Progenitor cell of endocrine pancreas (in vitro differentiated cells): ENCODE measurements at regions not wholly inside any gene's neighbourhood (a gene's known extent, or its start where the extent isn't known, plus 50 kb on each side); places are given as distances from the start of the nearest gene placed in this dataset.
"Not testable (repeated sequence)": the region's sequence is repeated elsewhere in the genome, so short reads cannot be mapped to it uniquely, and the experiment has no call there.

Experiments used
- DNase-seq: peaks from one replicate; pipeline ENCODE4 v3.0.0; 2021; ENCODE audit warnings: low spot score; ENCODE audit not compliant: unreplicated experiment
- H3K27ac Mint-ChIP-seq: 2 replicates; pipeline ENCODE4 v1.8.0; 2021; ENCODE audit warnings: mild to moderate bottlenecking, moderate library complexity, mixed read lengths
- H3K27me3 Mint-ChIP-seq: 2 replicates; pipeline ENCODE4 v1.8.0; 2021; ENCODE audit warnings: mixed read lengths
- H3K36me3 Mint-ChIP-seq: 2 replicates; pipeline ENCODE4 v1.8.0; 2022; ENCODE audit warnings: mixed read lengths; ENCODE audit not compliant: insufficient read depth
- H3K4me1 Mint-ChIP-seq: 2 replicates; pipeline ENCODE4 v1.8.0; 2021; ENCODE audit warnings: low read depth, mixed read lengths
- H3K4me3 Mint-ChIP-seq: 2 replicates; pipeline ENCODE4 v1.8.0; 2021; ENCODE audit warnings: low read depth, mild to moderate bottlenecking, moderate library complexity, mixed read lengths
- H3K9me3 Mint-ChIP-seq: 2 replicates; pipeline ENCODE4 v1.8.0; 2021; ENCODE audit warnings: low read depth, mixed read lengths
- TF ChIP-seq, protein P1 (sequence below): fragments of 200-600 bp; sonication (generic); IDR thresholded peaks from one replicate; pipeline ENCODE4 v1.5.0; 2021; ENCODE audit warnings: antibody characterized with exemption, mild to moderate bottlenecking; ENCODE audit not compliant: unreplicated experiment

DNA sequence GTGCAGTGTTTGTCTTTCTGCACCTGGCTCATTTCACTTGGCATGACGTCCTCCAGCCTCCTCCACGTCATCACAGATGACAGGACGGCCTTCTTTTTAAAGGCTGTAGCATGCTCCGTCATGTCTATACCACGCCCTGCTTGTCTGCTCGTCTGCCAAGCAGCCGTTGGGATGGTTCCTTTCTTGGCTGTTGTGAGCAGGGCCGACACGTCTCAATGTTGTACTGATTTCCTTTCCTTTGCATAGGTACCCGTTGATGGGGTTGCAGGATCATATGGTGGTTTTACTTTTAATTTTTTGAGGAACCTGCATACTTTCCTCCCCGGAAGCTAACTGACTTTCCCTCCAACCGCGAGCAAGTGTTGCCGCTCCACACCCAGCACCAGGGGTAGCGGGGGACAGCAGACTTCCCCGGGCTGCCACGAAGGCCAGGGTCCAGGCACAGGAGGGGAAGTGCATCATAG, 212.2 kb upstream of the ZNF469 start:
- H3K36me3 Mint-ChIP-seq, result no peaks in the 10 kb centered on the region
- H3K9me3 Mint-ChIP-seq, result peaks cover 12% of the 10 kb centered on the region
- peaks cover 13% of the 10 kb centered on the region for H3K4me1 Mint-ChIP-seq
- TF ChIP-seq, protein P1, sequence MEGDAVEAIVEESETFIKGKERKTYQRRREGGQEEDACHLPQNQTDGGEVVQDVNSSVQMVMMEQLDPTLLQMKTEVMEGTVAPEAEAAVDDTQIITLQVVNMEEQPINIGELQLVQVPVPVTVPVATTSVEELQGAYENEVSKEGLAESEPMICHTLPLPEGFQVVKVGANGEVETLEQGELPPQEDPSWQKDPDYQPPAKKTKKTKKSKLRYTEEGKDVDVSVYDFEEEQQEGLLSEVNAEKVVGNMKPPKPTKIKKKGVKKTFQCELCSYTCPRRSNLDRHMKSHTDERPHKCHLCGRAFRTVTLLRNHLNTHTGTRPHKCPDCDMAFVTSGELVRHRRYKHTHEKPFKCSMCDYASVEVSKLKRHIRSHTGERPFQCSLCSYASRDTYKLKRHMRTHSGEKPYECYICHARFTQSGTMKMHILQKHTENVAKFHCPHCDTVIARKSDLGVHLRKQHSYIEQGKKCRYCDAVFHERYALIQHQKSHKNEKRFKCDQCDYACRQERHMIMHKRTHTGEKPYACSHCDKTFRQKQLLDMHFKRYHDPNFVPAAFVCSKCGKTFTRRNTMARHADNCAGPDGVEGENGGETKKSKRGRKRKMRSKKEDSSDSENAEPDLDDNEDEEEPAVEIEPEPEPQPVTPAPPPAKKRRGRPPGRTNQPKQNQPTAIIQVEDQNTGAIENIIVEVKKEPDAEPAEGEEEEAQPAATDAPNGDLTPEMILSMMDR, result no peak
- H3K27me3 Mint-ChIP-seq, result peaks cover 30% of the 10 kb centered on the region
- DNase-seq, result no peak
- H3K4me3 Mint-ChIP-seq, result no peak overlapping the region
- H3K27ac Mint-ChIP-seq, result no peak overlapping the region

DNA sequence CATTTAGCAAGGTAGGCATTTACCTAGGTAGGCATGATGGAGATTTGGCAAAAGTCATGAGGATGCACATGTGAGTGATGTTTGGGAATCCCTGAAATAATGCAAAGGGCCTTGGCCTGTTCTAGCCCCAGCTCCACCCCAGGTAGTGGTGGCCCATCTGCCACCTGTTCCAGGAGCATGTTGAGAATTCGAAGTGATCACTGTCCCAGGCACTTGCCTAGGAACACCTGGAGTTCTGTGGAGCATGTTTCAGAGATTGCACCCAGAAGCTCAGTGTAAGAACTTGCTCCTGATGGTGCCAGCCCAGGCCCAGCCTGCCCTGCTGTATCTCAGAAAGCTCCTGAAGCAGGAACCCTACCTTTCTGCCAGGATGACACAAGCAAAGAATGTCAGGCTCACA, 211.6 kb upstream of the ZNF469 start:
- peaks cover 13% of the 10 kb centered on the region for H3K9me3 Mint-ChIP-seq
- not testable (repeated sequence) for H3K27ac Mint-ChIP-seq, H3K36me3 Mint-ChIP-seq, H3K4me3 Mint-ChIP-seq, DNase-seq
- peaks cover 30% of the 10 kb centered on the region for H3K27me3 Mint-ChIP-seq
- H3K4me1 Mint-ChIP-seq, result peaks cover 13% of the 10 kb centered on the region

DNA sequence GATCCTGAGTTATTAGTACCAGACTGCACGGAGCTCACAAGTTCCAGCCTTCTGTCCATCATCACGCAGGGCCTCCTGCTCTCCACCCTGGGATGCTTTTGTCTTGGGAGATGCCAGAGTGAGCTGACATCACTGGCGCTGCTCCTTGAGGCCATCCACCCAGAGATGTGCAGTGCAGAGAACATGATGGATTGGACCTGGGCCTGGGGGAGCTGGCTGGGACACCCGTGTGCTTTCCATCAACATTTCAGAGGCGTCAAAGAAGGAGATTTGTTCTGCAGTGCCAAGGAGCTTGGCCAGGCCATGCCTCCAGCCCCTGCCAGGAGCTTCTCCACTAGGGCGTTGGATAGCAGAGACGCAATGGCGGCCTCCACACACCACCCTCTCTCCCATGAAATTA, 206.6 kb upstream of the ZNF469 start:
- not testable (repeated sequence) for H3K36me3 Mint-ChIP-seq, H3K27ac Mint-ChIP-seq, DNase-seq, H3K4me3 Mint-ChIP-seq, H3K4me1 Mint-ChIP-seq
- Mint-ChIP-seq H3K9me3 (peaks cover 13% of the 10 kb centered on the region), H3K27me3 (peaks cover 15% of the 10 kb centered on the region)

DNA sequence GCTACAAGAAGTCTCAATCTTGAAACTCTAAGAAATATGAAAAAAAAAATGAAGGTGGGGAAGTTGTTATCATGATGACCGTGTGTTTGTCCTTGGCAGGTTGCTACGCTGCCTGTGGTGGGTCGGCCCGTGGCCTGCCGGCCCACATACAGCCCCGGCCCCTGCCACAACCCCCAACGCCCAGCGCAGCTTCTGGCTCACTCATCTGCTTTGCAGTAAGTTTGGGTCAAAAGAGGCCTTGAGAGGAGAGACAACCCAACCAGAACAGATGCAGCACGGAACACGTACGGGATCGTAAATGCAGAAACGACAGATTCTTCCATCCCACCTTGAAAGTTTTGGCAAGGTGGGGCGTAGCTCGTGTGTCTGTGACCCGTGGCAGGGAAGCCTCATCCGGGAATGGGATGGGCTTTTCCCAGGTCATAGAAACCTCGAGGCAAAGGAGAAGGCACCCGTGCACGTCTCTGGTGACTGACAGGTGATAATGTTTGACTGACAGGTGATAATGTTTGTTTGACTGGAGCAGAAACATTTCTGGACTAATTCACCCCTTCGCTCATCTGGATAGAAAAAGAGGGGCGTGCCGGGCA, 206.1 kb upstream of the ZNF469 start:
- DNase-seq, H3K4me1 Mint-ChIP-seq, H3K4me3 Mint-ChIP-seq, H3K36me3 Mint-ChIP-seq, H3K27ac Mint-ChIP-seq: not testable (repeated sequence)
- Mint-ChIP-seq H3K27me3 (peaks cover 15% of the 10 kb centered on the region), H3K9me3 (peaks cover 13% of the 10 kb centered on the region)

DNA sequence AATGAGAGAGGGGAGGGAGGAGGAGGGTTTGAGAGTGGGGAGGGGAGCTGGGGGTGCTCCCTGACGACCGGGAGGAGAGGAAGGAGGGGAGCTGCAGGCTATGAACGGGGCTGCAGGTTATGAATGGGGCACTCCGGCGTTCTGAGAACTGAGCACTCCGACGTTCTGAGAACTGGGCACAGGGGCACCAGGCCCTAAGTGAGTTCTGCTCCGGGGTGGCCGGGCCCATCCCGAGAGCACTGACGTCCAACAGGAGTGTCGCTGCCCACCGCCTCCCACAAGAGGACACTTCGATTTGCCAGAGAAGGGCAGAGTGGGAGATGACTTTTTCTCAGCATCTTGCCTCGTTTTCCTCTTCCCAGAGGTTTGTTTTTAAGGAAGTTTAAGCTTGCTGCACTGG, 204.5 kb upstream of the ZNF469 start:
- H3K4me3 Mint-ChIP-seq, H3K27ac Mint-ChIP-seq, H3K36me3 Mint-ChIP-seq, DNase-seq, H3K9me3 Mint-ChIP-seq, H3K4me1 Mint-ChIP-seq, H3K27me3 Mint-ChIP-seq: not testable (repeated sequence)

DNA sequence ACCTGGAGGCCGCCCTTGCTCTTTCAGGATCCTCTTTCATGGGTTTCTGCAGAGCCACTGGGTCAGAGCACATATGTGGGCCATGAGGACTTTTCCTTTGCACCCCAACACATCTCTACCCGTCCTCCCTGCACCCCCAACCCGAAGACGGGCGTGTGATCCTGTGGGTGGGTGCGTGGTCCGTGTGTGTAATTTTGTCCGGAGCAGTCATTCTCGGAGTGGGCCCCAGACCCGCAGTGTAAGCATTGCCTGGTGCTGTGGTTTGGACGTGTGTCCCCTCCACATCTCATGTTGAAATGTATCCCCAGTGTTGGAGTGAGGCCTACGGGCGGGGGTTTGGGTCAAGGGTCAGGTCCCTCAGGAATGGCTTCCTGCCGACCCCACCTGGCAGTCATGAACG, 203.9 kb upstream of the ZNF469 start:
- not testable (repeated sequence) for DNase-seq, H3K27ac Mint-ChIP-seq, H3K4me3 Mint-ChIP-seq, H3K36me3 Mint-ChIP-seq, H3K27me3 Mint-ChIP-seq, H3K9me3 Mint-ChIP-seq, H3K4me1 Mint-ChIP-seq

DNA sequence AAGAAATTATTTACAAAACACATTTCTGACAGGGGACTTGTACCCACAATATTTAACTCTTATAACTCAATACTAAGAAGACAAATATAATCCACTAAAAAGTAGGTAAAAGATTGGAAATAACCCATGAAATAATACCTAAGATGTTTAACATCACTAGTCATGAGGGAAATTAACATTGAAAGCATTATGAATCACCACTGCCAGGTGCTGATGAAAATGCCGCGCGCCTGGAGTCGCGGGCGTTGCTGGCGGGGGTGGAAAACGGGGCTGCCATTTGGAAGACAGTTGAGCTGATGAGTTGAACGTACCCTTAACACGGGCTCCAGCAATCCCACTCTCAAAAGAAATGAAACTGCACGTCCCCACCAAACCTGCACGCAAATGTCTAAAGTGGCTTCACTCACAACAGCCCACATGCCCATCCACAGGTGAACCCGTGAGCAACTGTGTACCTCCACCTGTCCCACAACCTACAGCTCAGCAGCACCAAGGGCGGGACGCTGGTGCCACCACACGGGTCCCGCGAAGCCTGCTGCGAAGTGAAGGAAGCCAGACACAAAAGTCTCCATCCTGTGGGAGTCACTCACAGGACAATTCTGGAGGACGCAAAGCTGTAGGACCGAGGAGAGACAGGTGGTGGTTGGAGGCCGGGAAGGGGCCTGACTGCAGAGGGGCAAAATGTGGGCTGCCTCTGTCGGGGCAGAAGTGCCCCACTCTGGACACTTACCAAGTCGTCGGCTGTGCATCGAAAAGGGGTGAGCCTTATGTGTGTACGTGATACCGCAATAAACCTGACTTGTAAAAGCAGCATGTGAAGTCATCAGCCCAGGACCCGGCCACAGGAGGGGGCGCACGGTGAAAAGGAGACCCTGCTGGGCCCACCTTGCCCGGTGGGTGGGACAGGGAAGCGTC, 199.5 kb upstream of the ZNF469 start:
- not testable (repeated sequence) for DNase-seq, H3K9me3 Mint-ChIP-seq, H3K27me3 Mint-ChIP-seq, H3K4me1 Mint-ChIP-seq, H3K36me3 Mint-ChIP-seq, H3K27ac Mint-ChIP-seq, H3K4me3 Mint-ChIP-seq

DNA sequence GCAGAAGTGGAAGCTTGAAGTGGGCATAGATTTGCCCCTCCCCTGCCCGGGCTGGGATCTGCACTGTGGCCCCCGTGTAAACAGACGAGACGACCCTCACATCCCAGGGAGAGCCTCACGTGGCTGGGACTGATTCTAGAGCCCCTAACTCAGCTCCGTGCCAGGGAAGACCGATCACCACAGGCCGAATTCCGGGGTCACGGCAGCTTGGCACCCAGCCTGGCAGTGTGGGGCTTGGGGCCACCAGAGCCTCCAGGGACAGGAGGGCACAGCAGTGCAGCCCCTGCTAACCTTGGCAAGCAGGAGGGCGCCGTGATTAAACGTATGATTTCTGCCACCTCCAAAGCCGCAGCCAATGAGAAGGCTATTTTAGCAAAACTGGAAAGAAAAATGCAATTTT, 198.7 kb upstream of the ZNF469 start:
- H3K4me3 Mint-ChIP-seq, H3K36me3 Mint-ChIP-seq, H3K27me3 Mint-ChIP-seq, H3K9me3 Mint-ChIP-seq, H3K27ac Mint-ChIP-seq, DNase-seq, H3K4me1 Mint-ChIP-seq: not testable (repeated sequence)

DNA sequence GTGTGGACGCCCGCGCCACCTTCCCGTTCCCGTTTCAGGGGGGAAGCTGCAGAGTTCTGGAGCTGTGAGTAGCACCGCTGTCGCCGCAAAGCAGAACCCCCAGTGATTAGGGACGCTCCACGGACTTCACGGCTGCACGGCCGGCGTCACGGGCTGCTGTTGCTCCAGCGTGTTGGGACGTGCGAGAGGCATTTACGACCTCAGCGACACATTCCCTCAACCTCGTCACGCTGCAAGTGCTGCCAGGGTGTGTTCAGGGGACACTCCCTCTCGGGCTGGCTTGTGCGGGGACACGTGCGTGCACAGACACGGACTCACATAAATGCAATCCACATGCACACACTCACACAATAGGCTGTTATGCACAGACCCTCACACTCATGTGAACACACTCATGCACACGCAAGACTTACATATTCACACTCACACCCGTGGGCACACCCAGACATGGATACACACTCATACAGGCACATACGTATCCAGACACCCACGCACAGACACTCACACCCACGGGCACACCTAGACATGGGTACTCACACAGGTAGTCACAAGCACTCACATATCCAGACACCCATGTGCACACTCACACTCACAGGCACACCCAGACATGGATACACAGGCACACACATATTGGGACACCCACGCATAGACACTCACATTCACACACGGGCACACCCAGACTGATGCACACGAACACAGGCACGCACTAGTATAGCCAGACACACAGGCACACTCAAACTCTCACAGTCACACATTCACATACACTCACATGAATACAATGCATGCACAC, 198.0 kb upstream of the ZNF469 start:
- H3K27ac Mint-ChIP-seq, DNase-seq, H3K4me1 Mint-ChIP-seq, H3K9me3 Mint-ChIP-seq, H3K27me3 Mint-ChIP-seq, H3K36me3 Mint-ChIP-seq, H3K4me3 Mint-ChIP-seq: not testable (repeated sequence)

DNA sequence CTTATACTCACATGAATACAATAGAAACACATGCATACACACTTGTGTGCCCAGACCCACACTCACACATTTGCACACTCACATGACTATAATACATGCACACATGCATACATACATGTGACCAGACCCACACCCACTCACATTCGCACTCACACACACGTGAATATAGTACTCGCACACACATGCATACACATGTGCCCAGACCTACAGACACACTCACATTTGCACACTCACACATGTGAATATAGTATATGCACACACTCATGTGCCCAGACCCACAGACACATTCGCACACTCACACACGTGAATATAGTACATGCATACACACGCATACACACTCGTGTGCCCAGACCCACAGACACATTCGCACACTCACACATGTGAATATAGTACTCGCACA, 197.4 kb upstream of the ZNF469 start:
- H3K27me3 Mint-ChIP-seq, DNase-seq, H3K27ac Mint-ChIP-seq, H3K4me3 Mint-ChIP-seq, H3K9me3 Mint-ChIP-seq, H3K36me3 Mint-ChIP-seq, H3K4me1 Mint-ChIP-seq: not testable (repeated sequence)

DNA sequence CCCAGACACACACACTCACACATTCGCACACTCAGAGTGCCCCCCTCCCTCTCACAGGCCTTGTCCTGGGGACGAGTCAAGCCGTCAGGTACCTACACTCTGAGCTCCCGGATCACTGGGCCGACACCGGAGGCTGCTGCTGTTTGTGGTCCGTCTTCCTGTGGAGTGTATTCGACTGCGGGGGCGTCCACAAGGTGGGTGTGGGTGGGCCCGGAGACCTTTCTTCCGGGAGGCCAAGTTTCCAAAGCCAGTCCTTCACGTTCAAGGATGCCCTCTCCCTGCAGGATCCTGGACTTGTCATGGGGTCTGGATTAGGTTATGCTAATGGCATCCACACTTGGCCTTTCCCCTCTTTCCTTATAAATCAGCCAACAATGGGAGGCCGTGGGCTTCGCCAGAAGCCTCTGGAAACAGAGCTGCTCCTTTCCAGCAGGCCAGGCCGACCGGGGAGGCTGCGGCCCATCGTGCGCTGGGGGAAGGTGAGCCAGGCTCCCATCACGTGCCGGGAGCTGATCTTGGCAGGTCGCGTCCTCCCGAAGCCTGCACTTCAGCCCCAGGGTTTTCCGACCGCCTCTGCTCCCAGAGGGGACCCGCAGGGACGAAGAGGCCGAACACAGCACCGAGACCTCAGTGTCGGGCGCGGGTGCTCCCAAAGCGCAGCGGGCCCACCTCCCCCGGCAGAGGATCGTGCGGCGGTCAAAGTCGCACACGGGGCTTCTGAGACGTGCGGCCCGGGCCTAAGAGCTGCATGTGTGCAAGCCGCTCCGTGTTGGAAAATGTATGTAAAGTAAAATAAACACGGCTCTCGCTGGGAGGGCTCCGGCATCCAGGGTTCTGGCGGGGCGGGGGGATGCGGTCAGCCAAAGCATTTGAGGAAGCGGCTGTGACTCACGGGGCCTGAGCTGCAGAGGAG, 196.5 kb upstream of the ZNF469 start:
- not testable (repeated sequence) for H3K4me3 Mint-ChIP-seq, H3K36me3 Mint-ChIP-seq, DNase-seq, H3K4me1 Mint-ChIP-seq, H3K9me3 Mint-ChIP-seq, H3K27ac Mint-ChIP-seq, H3K27me3 Mint-ChIP-seq
